ENCODE measurements at regions not wholly inside any gene's neighbourhood (a gene's known extent, or its start where the extent isn't known, plus 50 kb on each side); places are given as distances from the start of the nearest gene placed in this dataset.

- TF ChIP-seq CTCF (IDR thresholded peaks at IDR 0.05 in 4 of 5, conservative IDR thresholded peaks at IDR 0.05 in 1 of 5) (no peak), POLR2A (IDR thresholded peaks at IDR 0.05) (no peak)
Measured at GRCh38 chr2:162925595-162925994, 87.0 kb upstream of the KCNH7 start.
